ENCODE measurements at regions not wholly inside any gene's neighbourhood (a gene's known extent, or its start where the extent isn't known, plus 50 kb on each side); places are given as distances from the start of the nearest gene placed in this dataset.

DNA sequence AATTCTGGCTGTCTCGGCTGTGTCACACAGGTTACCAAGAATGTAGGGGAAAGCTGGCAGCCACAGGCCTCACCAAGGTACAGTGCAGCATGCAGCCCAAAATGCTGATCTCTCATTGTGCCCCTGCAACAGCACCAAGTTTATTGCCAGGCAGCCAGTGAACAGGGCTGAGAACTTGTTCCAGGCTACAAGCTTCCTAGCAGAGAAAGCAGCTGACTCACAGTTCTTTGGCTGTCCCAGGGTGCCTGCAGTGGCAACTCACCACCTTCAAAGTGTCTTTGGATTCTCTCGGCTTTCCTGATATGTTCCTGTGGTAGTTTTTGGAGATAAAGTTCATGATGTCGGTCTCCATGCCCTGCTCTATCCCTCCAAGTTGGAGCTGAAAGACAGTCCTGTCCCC lies 719.1 kb upstream of the ANO3 start:
- Histone ChIP-seq H3K27me3 (ENCODE audit: insufficient read depth in 3 of 3, low read length in 2 of 3) (no peaks in the 10 kb centered on the region), H3K36me3 (ENCODE audit: insufficient read depth in 1 of 2, low read depth in 1 of 2) (no peaks in the 10 kb centered on the region), H3K27ac (no peak overlapping the region), H3K4me3 (no peak overlapping the region), H3K4me1 (no peaks in the 10 kb centered on the region), H3K9me3 (no peaks in the 10 kb centered on the region)
- WGBS, 3 donors, result 34 to 45% (median 42%) methylated on average over 3 of the region's 3 CpGs
- DNase-seq (no peak), ATAC-seq (no peak)
- TF ChIP-seq, protein P1, sequence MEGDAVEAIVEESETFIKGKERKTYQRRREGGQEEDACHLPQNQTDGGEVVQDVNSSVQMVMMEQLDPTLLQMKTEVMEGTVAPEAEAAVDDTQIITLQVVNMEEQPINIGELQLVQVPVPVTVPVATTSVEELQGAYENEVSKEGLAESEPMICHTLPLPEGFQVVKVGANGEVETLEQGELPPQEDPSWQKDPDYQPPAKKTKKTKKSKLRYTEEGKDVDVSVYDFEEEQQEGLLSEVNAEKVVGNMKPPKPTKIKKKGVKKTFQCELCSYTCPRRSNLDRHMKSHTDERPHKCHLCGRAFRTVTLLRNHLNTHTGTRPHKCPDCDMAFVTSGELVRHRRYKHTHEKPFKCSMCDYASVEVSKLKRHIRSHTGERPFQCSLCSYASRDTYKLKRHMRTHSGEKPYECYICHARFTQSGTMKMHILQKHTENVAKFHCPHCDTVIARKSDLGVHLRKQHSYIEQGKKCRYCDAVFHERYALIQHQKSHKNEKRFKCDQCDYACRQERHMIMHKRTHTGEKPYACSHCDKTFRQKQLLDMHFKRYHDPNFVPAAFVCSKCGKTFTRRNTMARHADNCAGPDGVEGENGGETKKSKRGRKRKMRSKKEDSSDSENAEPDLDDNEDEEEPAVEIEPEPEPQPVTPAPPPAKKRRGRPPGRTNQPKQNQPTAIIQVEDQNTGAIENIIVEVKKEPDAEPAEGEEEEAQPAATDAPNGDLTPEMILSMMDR (IDR thresholded peaks at IDR 0.05), result no peak
- intact Hi-C loops (cut with DNase I), result no loop called here

DNA sequence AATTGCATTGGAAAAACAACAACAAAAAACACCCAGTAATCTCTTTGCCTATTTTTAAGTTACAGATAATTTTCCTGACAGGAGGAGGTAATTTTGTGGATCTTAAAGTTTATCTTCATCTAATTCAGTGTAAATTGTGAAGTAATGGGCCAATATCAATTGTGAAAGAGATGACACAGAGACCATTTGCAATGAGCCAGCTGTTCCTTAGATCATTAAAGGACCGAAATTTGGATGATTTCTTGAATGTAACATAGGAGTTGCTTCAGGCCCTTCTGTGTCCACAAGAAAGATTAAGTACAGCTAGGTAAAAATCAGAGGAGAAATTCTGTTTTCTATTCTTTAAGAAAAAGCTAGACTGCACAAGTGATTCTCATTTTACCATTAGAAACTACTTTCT lies 718.5 kb upstream of the ANO3 start:
- intact Hi-C loops (cut with DNase I), result no loop called here
- Histone ChIP-seq H3K27ac (no peak overlapping the region), H3K27me3 (ENCODE audit: insufficient read depth in 3 of 3, low read length in 2 of 3) (no peaks in the 10 kb centered on the region), H3K36me3 (ENCODE audit: insufficient read depth in 1 of 2, low read depth in 1 of 2) (no peaks in the 10 kb centered on the region), H3K4me3 (no peak overlapping the region), H3K4me1 (no peaks in the 10 kb centered on the region), H3K9me3 (no peaks in the 10 kb centered on the region)
- whole genome bisulfite sequencing, 3 donors, result 21 to 38% (median 24%) methylated on average over 1 of the region's 1 CpG
- DNase-seq (no peak), ATAC-seq (no peak)
- TF ChIP-seq, protein P1 (IDR thresholded peaks at IDR 0.05), result no peak

DNA sequence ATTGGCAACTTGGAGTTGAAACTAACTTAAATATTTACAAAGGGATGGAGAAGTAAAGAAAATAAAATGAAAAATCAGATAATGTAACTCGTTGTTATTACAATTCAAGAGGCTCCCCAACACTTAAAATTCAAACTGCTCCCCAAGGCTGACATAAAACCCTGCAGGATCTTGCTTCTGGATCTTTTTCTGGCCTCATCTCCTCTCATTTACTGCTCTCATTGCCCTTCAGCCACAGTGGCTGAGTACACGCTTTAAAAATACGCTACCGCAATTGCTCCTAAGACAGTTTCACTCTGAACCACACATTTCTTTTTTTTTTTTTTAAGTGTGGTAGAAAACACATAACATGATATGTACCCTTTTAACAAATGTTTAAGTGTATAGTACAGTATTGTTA lies 718.1 kb upstream of the ANO3 start:
- Histone ChIP-seq H3K27ac (no peak overlapping the region), H3K9me3 (no peaks in the 10 kb centered on the region), H3K4me3 (no peak overlapping the region), H3K4me1 (no peaks in the 10 kb centered on the region), H3K27me3 (ENCODE audit: insufficient read depth in 3 of 3, low read length in 2 of 3) (no peaks in the 10 kb centered on the region), H3K36me3 (ENCODE audit: insufficient read depth in 1 of 2, low read depth in 1 of 2) (no peaks in the 10 kb centered on the region)
- TF ChIP-seq, protein P1 (IDR thresholded peaks at IDR 0.05), result no peak
- 77 to 82% (median 80%) methylated on average over 4 of the region's 4 CpGs for WGBS, 3 donors
- intact Hi-C loops (cut with DNase I), result no loop called here
- no peak for DNase-seq
- no peak for ATAC-seq

DNA sequence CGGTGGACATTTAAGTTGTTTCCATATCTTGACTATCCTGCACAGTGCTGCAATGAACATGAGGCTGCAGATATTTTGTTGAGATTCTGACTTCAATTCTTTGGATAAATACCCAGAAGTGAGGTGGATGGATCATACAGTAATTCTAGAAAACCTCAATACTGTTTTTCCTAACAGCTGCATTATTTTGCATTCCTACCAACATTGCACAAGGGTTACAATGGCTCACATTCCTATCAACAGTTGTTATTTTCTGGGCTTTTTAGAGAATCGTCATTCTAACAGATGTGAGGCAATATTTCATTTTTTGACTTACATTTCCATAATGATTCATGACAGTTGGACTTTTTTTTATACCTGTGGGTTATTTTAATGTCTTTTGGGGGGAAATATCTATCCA lies 716.9 kb upstream of the ANO3 start:
- no peak for ATAC-seq
- TF ChIP-seq, protein P1 (IDR thresholded peaks at IDR 0.05), result no peak
- intact Hi-C loops (cut with DNase I), result no loop called here

DNA sequence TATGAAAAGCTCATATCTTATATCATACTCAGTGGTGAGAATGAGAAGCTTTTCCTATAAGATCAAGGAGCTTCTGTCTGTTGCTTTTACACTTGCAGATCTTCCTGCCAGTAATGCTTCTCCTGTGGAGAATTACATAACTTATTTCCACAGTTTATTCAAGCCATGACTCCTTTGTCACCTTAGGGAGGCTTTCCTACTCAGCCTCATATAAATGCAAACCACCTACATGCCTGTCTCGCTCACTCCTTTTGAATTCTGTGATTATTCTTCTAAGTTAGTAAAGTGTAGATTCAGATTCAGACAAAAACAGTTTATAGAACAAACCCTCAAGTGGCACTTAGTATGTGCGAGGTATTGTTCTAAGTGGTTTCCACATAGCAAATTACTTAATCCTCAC lies 716.1 kb upstream of the ANO3 start:
- ATAC-seq (no peak), DNase-seq (no peak)
- H3K4me3 ChIP-seq, result no peak overlapping the region
- TF ChIP-seq, protein P1 (IDR thresholded peaks at IDR 0.05), result no peak
- H3K4me1 ChIP-seq, result no peaks in the 10 kb centered on the region
- H3K27me3 ChIP-seq (ENCODE audit: insufficient read depth in 3 of 3, low read length in 2 of 3), result no peaks in the 10 kb centered on the region
- intact Hi-C loops (cut with DNase I), result no loop called here
- H3K27ac ChIP-seq, result no peak overlapping the region
- no peaks in the 10 kb centered on the region for H3K36me3 ChIP-seq (ENCODE audit: insufficient read depth in 1 of 2, low read depth in 1 of 2)
- no peaks in the 10 kb centered on the region for H3K9me3 ChIP-seq
- 85 to 89% (median 87%) methylated on average over 2 of the region's 2 CpGs for WGBS, 3 donors

More for the DNA sequence above, 716.9 kb upstream of the ANO3 start:
- Histone ChIP-seq H3K27me3 (ENCODE audit: insufficient read depth in 3 of 3, low read length in 2 of 3) (no peaks in the 10 kb centered on the region), H3K27ac (no peak overlapping the region), H3K4me1 (no peaks in the 10 kb centered on the region), H3K9me3 (no peaks in the 10 kb centered on the region), H3K36me3 (ENCODE audit: insufficient read depth in 1 of 2, low read depth in 1 of 2) (no peaks in the 10 kb centered on the region), H3K4me3 (no peak overlapping the region)
- WGBS, 3 donors, result 23 to 45% (median 38%) methylated on average over 2 of the region's 2 CpGs
- DNase-seq, result no peak
